SH-SY5Y (cell line): ENCODE measurements at regions not wholly inside any gene's neighbourhood (a gene's known extent, or its start where the extent isn't known, plus 50 kb on each side); places are given as distances from the start of the nearest gene placed in this dataset.

Source experiments
- GATA2 ChIP-seq: IDR thresholded peaks from 2 replicates; pipeline ENCODE4 v1.6.1; 2011; ENCODE audit warnings: mild to moderate bottlenecking, low read depth, low read length
- GATA3 ChIP-seq: IDR thresholded peaks from 2 replicates; pipeline ENCODE4 v1.6.1; 2011; ENCODE audit warnings: low read depth, mild to moderate bottlenecking, low read length, moderate library complexity

GRCh38 chr4:178894126-178894525 lies 1451.9 kb upstream of the AGA start:
- TF ChIP-seq GATA3, result no peak
- no peak for TF ChIP-seq GATA2
